ENCODE measurements at regions not wholly inside any gene's neighbourhood (a gene's known extent, or its start where the extent isn't known, plus 50 kb on each side); places are given as distances from the start of the nearest gene placed in this dataset.

DNA sequence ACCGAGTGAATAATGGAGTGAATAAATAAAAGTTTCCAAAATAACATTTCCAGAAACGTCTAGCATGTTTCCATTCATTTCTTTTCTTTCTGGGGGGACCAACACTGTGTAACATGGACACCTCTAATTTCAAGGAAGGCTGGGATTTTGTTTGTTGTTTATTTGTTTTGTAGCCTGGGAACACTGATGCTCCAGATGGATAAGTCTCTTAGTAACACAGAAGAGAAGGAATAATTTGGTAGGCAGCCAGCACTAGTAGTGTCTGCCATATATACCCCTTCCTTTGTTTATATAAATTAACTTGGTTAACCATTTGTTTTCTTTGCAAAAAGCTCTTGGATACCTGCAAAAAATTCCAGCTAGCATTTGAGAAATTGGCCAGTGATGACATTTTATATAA is 411.4 kb upstream of the DEPDC1 start:
- no peak for TF ChIP-seq POLR2A (IDR thresholded peaks at IDR 0.05)
- TF ChIP-seq, protein P1, sequence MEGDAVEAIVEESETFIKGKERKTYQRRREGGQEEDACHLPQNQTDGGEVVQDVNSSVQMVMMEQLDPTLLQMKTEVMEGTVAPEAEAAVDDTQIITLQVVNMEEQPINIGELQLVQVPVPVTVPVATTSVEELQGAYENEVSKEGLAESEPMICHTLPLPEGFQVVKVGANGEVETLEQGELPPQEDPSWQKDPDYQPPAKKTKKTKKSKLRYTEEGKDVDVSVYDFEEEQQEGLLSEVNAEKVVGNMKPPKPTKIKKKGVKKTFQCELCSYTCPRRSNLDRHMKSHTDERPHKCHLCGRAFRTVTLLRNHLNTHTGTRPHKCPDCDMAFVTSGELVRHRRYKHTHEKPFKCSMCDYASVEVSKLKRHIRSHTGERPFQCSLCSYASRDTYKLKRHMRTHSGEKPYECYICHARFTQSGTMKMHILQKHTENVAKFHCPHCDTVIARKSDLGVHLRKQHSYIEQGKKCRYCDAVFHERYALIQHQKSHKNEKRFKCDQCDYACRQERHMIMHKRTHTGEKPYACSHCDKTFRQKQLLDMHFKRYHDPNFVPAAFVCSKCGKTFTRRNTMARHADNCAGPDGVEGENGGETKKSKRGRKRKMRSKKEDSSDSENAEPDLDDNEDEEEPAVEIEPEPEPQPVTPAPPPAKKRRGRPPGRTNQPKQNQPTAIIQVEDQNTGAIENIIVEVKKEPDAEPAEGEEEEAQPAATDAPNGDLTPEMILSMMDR (IDR thresholded peaks at IDR 0.05), result no peak

Data from breast epithelium (tissue), 3 donors.